ENCODE measurements at regions not wholly inside any gene's neighbourhood (a gene's known extent, or its start where the extent isn't known, plus 50 kb on each side); places are given as distances from the start of the nearest gene placed in this dataset.

DNA sequence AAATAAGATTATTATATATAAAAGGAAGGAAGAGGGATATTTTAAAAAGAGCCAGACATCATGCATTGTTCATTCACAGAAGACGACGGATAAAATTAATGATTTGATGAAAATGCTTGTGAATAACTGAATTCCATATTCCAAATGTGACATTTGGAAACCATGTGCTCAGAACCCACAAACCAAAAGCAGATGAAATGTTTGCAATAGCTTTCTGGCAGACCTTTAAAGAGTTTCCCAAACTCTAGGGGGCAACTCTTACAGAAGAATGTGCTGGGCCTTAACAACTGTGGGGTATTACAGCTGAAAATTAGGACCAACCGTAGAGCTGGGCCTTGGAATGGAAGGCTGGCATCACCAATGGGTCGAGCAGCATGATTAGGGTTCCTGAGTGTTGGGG is 471.0 kb downstream of the EFNA5 start:
- Histone ChIP-seq H3K36me3 (no peaks in the 10 kb centered on the region), H3K4me3 (no peak overlapping the region), H3K27me3 (no peaks in the 10 kb centered on the region), H3K4me1 (no peaks in the 10 kb centered on the region), H3K27ac (no peak overlapping the region), H3K9me3 (no peaks in the 10 kb centered on the region)
- TF ChIP-seq, protein P1, sequence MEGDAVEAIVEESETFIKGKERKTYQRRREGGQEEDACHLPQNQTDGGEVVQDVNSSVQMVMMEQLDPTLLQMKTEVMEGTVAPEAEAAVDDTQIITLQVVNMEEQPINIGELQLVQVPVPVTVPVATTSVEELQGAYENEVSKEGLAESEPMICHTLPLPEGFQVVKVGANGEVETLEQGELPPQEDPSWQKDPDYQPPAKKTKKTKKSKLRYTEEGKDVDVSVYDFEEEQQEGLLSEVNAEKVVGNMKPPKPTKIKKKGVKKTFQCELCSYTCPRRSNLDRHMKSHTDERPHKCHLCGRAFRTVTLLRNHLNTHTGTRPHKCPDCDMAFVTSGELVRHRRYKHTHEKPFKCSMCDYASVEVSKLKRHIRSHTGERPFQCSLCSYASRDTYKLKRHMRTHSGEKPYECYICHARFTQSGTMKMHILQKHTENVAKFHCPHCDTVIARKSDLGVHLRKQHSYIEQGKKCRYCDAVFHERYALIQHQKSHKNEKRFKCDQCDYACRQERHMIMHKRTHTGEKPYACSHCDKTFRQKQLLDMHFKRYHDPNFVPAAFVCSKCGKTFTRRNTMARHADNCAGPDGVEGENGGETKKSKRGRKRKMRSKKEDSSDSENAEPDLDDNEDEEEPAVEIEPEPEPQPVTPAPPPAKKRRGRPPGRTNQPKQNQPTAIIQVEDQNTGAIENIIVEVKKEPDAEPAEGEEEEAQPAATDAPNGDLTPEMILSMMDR (IDR thresholded peaks at IDR 0.05) = no peak
- DNase-seq (ENCODE audit: low spot score) = no peak

DNA sequence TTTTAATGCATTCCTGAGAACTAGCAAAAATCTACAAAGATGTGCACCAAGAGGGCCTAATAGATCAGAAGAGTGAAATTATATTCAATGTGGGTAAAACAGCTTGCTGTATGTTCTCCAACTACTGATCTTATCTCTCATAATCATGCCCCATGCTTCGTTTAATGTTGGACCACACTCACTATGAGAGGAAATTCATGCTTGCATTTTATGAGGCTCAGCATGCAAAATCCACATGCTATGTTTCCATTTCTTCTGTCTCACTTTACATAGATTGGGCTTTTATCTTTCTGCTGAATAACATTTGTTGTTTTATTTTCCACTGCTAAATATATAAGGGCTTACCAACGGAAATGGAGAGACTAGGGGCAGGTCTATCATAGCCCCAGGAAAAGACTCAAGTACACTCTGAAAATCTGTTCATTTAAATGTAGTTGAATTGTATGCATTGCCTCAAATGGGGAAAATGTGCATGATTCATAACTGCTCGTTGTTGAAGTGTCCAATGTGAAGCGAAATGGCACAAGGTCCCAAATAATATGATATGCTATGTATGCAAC is 474.2 kb downstream of the EFNA5 start:
- Histone ChIP-seq H3K27ac (no peak overlapping the region), H3K4me1 (no peaks in the 10 kb centered on the region), H3K36me3 (no peaks in the 10 kb centered on the region), H3K27me3 (no peaks in the 10 kb centered on the region), H3K4me3 (no peak overlapping the region), H3K9me3 (no peaks in the 10 kb centered on the region)
- TF ChIP-seq, protein P1 (IDR thresholded peaks at IDR 0.05) = no peak
- DNase-seq (ENCODE audit: low spot score) = no peak

DNA sequence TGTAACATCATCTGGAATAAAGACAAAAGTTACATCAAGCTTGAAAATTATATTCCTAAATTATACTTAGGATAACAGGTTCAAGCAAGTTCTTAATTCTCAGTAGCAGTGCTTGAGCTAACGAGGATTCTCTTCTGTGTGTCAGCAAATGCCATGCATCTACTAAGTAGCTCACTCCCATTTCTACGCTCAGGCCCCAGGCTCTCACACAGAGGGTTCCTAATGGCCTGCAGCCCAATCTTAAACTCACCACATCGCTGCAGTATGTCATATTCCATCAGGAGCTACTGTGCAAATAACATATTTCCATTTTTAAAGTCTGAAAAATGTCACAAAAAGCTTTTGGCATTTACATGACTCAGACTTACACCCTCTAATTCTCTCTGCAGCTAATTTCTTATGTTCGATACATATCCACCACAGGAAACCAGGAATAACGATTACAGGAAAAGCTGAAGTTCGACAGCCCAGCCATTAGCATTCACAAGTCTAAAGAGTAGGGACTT is 474.8 kb downstream of the EFNA5 start:
- no peak for DNase-seq (ENCODE audit: low spot score)
- H3K36me3 ChIP-seq = no peaks in the 10 kb centered on the region
- H3K4me1 ChIP-seq = no peaks in the 10 kb centered on the region
- H3K27ac ChIP-seq = no peak overlapping the region
- TF ChIP-seq, protein P1 (IDR thresholded peaks at IDR 0.05) = no peak
- H3K27me3 ChIP-seq = no peaks in the 10 kb centered on the region
- no peaks in the 10 kb centered on the region for H3K9me3 ChIP-seq
- no peak overlapping the region for H3K4me3 ChIP-seq

DNA sequence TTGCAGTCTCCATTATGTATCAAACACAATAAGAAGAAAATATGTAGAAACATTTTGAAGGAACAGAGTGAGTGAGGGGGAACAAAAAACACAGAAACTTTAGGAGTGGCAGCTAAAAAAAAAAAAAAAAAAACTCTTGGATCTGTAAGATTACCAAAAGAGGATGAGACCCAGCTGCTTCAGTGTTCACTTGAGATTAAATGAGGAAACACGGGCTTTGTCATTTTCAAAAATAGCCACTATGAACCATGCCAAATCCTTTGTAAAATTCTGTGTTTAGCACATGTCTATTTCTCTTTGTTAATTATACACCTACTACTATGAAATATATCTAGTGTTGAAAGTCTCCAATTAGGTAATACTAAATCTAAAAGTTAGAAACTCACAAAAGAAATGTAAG is 485.9 kb downstream of the EFNA5 start:
- Histone ChIP-seq H3K27ac (no peak overlapping the region), H3K36me3 (no peaks in the 10 kb centered on the region), H3K4me3 (no peak overlapping the region), H3K9me3 (no peaks in the 10 kb centered on the region), H3K4me1 (no peaks in the 10 kb centered on the region), H3K27me3 (no peaks in the 10 kb centered on the region)
- TF ChIP-seq, protein P1 (IDR thresholded peaks at IDR 0.05) = no peak
- no peak for DNase-seq (ENCODE audit: low spot score)

DNA sequence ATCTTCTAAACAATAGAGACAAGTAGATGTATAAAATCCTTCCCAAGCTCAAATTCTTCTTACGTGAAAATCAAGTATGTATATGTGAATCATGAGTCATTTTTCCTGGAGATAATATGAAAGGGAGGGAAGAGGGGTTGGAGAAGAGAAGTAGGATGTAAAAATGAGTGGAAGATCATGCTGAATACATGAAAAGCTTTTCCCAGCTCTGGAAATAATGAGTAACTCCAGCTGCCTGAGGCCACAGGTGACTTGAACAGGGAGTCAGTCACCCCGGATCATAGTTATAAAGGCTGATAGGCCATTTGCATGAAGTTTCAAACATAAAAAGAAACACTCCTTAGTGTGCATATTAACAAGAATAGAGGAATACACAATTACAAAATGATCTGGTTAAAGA is 486.7 kb downstream of the EFNA5 start:
- DNase-seq (ENCODE audit: low spot score) = no peak
- H3K36me3 ChIP-seq = no peaks in the 10 kb centered on the region
- no peaks in the 10 kb centered on the region for H3K4me1 ChIP-seq
- H3K27me3 ChIP-seq = no peaks in the 10 kb centered on the region
- no peaks in the 10 kb centered on the region for H3K9me3 ChIP-seq
- H3K4me3 ChIP-seq = no peak overlapping the region
- no peak overlapping the region for H3K27ac ChIP-seq
- TF ChIP-seq, protein P1 (IDR thresholded peaks at IDR 0.05) = no peak

DNA sequence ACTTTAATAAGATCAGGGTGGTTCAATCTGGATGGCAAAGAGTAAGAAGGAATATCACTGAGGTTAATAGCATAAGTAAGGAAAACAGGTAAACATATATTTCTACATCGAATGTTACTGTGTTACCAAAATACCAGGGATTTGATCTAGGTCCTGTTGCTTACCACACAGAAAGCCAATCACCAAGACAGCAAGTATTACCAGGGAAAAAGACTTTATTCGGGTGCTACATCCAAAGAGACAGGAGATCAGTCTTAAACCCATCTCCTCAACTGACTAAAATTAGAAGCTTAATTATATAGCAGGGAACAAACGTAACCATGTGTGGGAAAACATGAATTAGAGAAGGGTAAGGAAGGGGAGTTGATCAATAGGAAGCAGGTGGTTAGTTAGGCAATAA is 500.1 kb downstream of the EFNA5 start:
- Histone ChIP-seq H3K9me3 (no peaks in the 10 kb centered on the region), H3K27me3 (no peaks in the 10 kb centered on the region), H3K27ac (no peak overlapping the region), H3K4me1 (no peaks in the 10 kb centered on the region), H3K36me3 (no peaks in the 10 kb centered on the region), H3K4me3 (no peak overlapping the region)
- DNase-seq (ENCODE audit: low spot score) = no peak
- TF ChIP-seq, protein P1 (IDR thresholded peaks at IDR 0.05) = no peak
